MG63 (cell line): ENCODE measurements at regions not wholly inside any gene's neighbourhood (a gene's known extent, or its start where the extent isn't known, plus 50 kb on each side); places are given as distances from the start of the nearest gene placed in this dataset.
"Not testable (repeated sequence)": the region's sequence is repeated elsewhere in the genome, so short reads cannot be mapped to it uniquely, and the experiment has no call there.

Source experiments
- DNase-seq: peaks from one replicate; pipeline ENCODE4 v3.0.0-alpha.2; 2020
- H3K27me3 ChIP-seq: fragments of 250-450 bp; sonication (Bioruptor Pico); 2 replicates; pipeline ENCODE4 v1.5.1; 2020; ENCODE audit warnings: mild to moderate bottlenecking, moderate library complexity
- H3K36me3 ChIP-seq: fragments of 250-450 bp; sonication (Bioruptor Pico); 2 replicates; pipeline ENCODE4 v1.5.1; 2020; ENCODE audit warnings: mild to moderate bottlenecking, moderate library complexity
- H3K4me3 ChIP-seq: fragments of 250-450 bp; sonication (Bioruptor Pico); 2 replicates; pipeline ENCODE4 v1.5.1; 2020; ENCODE audit warnings: mild to moderate bottlenecking, moderate library complexity
- H3K9me3 ChIP-seq: fragments of 250-450 bp; sonication (Bioruptor Pico); 2 replicates; pipeline ENCODE4 v1.5.1; 2020; ENCODE audit warnings: mild to moderate bottlenecking, moderate library complexity

GRCh38 chr14:83975841-83976770, 1553.8 kb upstream of the FLRT2 start:
- no peak overlapping the region for H3K4me3 ChIP-seq
- H3K9me3 ChIP-seq: no peaks in the 10 kb centered on the region
- DNase-seq: no peak
- H3K27me3 ChIP-seq: no peaks in the 10 kb centered on the region
- no peaks in the 10 kb centered on the region for H3K36me3 ChIP-seq

GRCh38 chr14:83977583-83977982, 1552.4 kb upstream of the FLRT2 start:
- DNase-seq: no peak
- no peak overlapping the region for H3K4me3 ChIP-seq
- H3K27me3 ChIP-seq: no peaks in the 10 kb centered on the region
- H3K36me3 ChIP-seq: no peaks in the 10 kb centered on the region
- no peaks in the 10 kb centered on the region for H3K9me3 ChIP-seq

- H3K4me3 ChIP-seq, H3K9me3 ChIP-seq, DNase-seq, H3K36me3 ChIP-seq, H3K27me3 ChIP-seq: not testable (repeated sequence)
Observed at GRCh38 chr14:83981676-83982258, 1548.2 kb upstream of the FLRT2 start.

GRCh38 chr14:83988275-83988674, 1541.7 kb upstream of the FLRT2 start:
- no peak for DNase-seq
- Histone ChIP-seq H3K27me3 (no peaks in the 10 kb centered on the region), H3K36me3 (no peaks in the 10 kb centered on the region), H3K4me3 (no peak overlapping the region), H3K9me3 (no peaks in the 10 kb centered on the region)

- no peaks in the 10 kb centered on the region for H3K9me3 ChIP-seq
- no peaks in the 10 kb centered on the region for H3K36me3 ChIP-seq
- no peak for DNase-seq
- H3K27me3 ChIP-seq: no peaks in the 10 kb centered on the region
- no peak overlapping the region for H3K4me3 ChIP-seq
Observed at GRCh38 chr14:83991666-83992065, 1538.3 kb upstream of the FLRT2 start.

- Histone ChIP-seq H3K4me3 (no peak overlapping the region), H3K36me3 (no peaks in the 10 kb centered on the region), H3K9me3 (no peaks in the 10 kb centered on the region), H3K27me3 (no peaks in the 10 kb centered on the region)
- no peak for DNase-seq
Observed at GRCh38 chr14:83992857-83993256, 1537.1 kb upstream of the FLRT2 start.

DNA sequence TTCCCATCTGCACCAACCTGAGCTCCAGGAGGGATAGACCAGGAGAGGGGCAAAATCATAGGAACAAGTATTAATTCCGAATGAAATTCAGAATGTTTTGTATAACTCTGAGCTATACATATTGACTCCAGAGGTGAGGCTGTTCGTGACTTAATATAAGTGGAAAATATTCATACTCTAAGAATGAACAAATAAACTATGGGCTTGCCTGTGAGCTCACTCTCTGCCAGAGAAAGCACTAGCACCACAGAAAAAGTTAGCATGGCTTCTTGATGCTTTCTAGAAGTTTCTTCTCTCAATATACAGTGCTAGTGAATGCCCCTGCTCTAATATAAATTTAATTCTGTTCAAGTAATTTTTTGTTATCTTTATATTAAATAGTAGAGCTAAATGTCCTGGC, 1536.4 kb upstream of the FLRT2 start:
- H3K9me3 ChIP-seq: no peaks in the 10 kb centered on the region
- H3K36me3 ChIP-seq: no peaks in the 10 kb centered on the region
- no peak overlapping the region for H3K4me3 ChIP-seq
- DNase-seq: no peak
- no peaks in the 10 kb centered on the region for H3K27me3 ChIP-seq

DNA sequence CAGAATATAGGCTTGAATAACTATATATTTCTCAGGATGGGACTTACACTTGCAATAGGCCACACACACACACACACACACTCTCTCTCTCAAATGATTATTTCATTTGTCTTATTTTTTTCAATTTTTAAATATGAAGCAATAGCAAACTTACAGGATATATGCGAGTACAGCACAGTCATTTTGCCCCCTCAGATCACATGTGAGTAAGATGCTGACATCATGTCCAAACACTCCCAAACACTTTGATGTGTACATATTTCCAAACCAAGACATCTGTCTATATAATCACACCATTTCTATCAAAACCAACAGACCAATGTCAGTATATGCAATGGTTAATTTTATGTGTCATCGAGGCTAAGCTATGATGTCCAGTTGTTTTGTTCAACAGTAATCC, 1535.9 kb upstream of the FLRT2 start:
- Histone ChIP-seq H3K4me3 (no peak overlapping the region), H3K9me3 (no peaks in the 10 kb centered on the region), H3K36me3 (no peaks in the 10 kb centered on the region), H3K27me3 (no peaks in the 10 kb centered on the region)
- peak; percentile 5 for DNase-seq

DNA sequence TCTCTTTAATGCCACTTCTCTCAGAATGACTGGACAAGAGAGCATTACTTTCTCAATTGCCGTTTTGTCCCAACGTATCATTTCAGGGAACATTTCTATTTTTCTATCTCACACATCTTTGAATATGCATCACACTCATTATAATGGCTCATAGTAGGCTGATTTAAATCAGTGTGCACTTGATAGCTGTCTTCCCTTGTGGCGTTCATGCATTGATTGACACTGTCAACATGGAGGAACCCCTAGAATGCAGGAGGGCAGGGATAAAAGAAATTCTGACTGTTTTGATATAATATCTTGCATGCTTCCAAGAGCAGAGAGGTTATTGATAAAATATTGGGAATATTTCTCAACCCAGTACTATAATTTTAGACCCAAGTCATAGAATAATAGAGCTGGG, 1528.9 kb upstream of the FLRT2 start:
- Histone ChIP-seq H3K27me3 (no peaks in the 10 kb centered on the region), H3K9me3 (no peaks in the 10 kb centered on the region), H3K36me3 (no peaks in the 10 kb centered on the region), H3K4me3 (no peak overlapping the region)
- DNase-seq: no peak

DNA sequence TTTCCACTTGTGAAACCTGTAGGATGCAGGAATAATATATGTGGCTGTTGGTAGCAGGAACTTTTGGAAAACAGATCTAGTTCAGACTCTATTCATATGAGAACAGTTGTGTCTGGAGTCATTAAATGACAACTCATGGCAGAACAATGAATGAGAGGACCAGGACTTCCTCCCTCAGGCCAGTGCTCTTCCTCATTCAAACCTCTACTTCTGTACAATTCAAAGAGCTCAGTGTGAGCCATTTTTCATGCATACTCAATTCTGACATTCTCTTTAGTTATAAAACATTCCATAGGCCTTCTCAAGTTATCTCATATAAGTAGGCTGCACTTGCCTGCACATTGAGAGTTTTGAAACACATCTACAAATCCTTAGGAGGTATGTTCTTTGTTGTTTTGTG, 1526.6 kb upstream of the FLRT2 start:
- DNase-seq: no peak
- Histone ChIP-seq H3K27me3 (no peaks in the 10 kb centered on the region), H3K9me3 (no peaks in the 10 kb centered on the region), H3K36me3 (no peaks in the 10 kb centered on the region), H3K4me3 (no peak overlapping the region)

- Histone ChIP-seq H3K9me3 (no peaks in the 10 kb centered on the region), H3K4me3 (no peak overlapping the region), H3K27me3 (no peaks in the 10 kb centered on the region), H3K36me3 (no peaks in the 10 kb centered on the region)
- DNase-seq: no peak
Observed at GRCh38 chr14:84006643-84007155, 1523.2 kb upstream of the FLRT2 start.

GRCh38 chr14:84013424-84013823, 1516.5 kb upstream of the FLRT2 start:
- Histone ChIP-seq H3K4me3 (no peak overlapping the region), H3K9me3 (no peaks in the 10 kb centered on the region), H3K36me3 (no peaks in the 10 kb centered on the region), H3K27me3 (no peaks in the 10 kb centered on the region)
- DNase-seq: no peak

GRCh38 chr14:84017495-84017894, 1512.4 kb upstream of the FLRT2 start:
- no peaks in the 10 kb centered on the region for H3K9me3 ChIP-seq
- H3K27me3 ChIP-seq: no peaks in the 10 kb centered on the region
- H3K36me3 ChIP-seq: no peaks in the 10 kb centered on the region
- H3K4me3 ChIP-seq: no peak overlapping the region
- DNase-seq: no peak

DNA sequence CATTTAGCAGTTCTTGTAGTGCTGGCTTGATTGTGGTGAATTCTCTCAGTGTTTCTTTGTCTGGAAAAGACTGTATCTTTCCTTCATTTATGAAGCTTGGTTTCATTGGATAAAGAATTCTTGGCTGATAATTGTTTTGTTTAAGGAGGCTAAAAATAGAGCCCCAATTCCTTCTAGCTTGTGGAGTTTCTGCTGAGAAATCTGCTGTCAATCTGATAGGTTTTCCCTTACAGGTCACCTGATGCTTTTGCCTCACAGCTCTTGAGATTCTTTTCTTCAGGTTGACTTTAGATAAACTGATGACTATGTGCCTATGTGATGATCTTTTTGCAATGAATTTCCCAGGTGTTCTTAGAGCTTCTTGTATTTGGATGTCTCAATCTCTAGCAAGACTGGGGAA, 1508.5 kb upstream of the FLRT2 start:
- Histone ChIP-seq H3K36me3 (no peaks in the 10 kb centered on the region), H3K4me3 (no peak overlapping the region), H3K27me3 (no peaks in the 10 kb centered on the region), H3K9me3 (no peaks in the 10 kb centered on the region)
- no peak for DNase-seq

GRCh38 chr14:84024231-84024820, 1505.6 kb upstream of the FLRT2 start:
- Histone ChIP-seq H3K27me3 (no peaks in the 10 kb centered on the region), H3K36me3 (no peaks in the 10 kb centered on the region), H3K4me3 (no peak overlapping the region), H3K9me3 (no peaks in the 10 kb centered on the region)
- no peak for DNase-seq

GRCh38 chr14:84025106-84026012, 1504.6 kb upstream of the FLRT2 start:
- no peaks in the 10 kb centered on the region for H3K27me3 ChIP-seq
- no peak overlapping the region for H3K4me3 ChIP-seq
- no peaks in the 10 kb centered on the region for H3K9me3 ChIP-seq
- DNase-seq: no peak
- H3K36me3 ChIP-seq: no peaks in the 10 kb centered on the region

- Histone ChIP-seq H3K4me3 (no peak overlapping the region), H3K27me3 (no peaks in the 10 kb centered on the region), H3K36me3 (no peaks in the 10 kb centered on the region), H3K9me3 (no peaks in the 10 kb centered on the region)
- DNase-seq: no peak
Observed at GRCh38 chr14:84027351-84027750, 1502.6 kb upstream of the FLRT2 start.
